NCI-H2196 treated with DMSO at 0.1 percent for 48 hours (cell line): ENCODE measurements at regions not wholly inside any gene's neighbourhood (a gene's known extent, or its start where the extent isn't known, plus 50 kb on each side); places are given as distances from the start of the nearest gene placed in this dataset.

Source experiments
- DNase-seq: peaks from one replicate; lab custom pipeline; 2025; ENCODE audit not compliant: unreplicated experiment; lab: John Stamatoyannopoulos, UW

GRCh38 chr10:123449234-123449962, 216.8 kb upstream of the GPR26 start:
- no peak for DNase-seq

- DNase-seq = no peak
These were observed 215.1 kb upstream of the GPR26 start for GRCh38 chr10:123450956-123451605.

- no peak for DNase-seq
These were observed 214.4 kb upstream of the GPR26 start for GRCh38 chr10:123451618-123452245.

GRCh38 chr10:123454987-123455386, 211.2 kb upstream of the GPR26 start:
- DNase-seq = no peak

- DNase-seq = no peak
These were observed 210.3 kb upstream of the GPR26 start for GRCh38 chr10:123455861-123456260.

- no peak for DNase-seq
These were observed 207.2 kb upstream of the GPR26 start for GRCh38 chr10:123458933-123459332.

GRCh38 chr10:123459371-123460091, 206.6 kb upstream of the GPR26 start:
- DNase-seq = no peak

GRCh38 chr10:123462246-123462645, 203.9 kb upstream of the GPR26 start:
- DNase-seq = no peak

- no peak for DNase-seq
These were observed 203.4 kb upstream of the GPR26 start for GRCh38 chr10:123462756-123463155.

GRCh38 chr10:123463181-123463580, 203.0 kb upstream of the GPR26 start:
- no peak for DNase-seq

- DNase-seq = no peak
These were observed 202.5 kb upstream of the GPR26 start for GRCh38 chr10:123463698-123464097.

- no peak for DNase-seq
These were observed 201.5 kb upstream of the GPR26 start for GRCh38 chr10:123464430-123465323.

- no peak for DNase-seq
These were observed 195.7 kb upstream of the GPR26 start for GRCh38 chr10:123470336-123470921.

- no peak for DNase-seq
These were observed 194.3 kb upstream of the GPR26 start for GRCh38 chr10:123471811-123472210.

- DNase-seq = no peak
These were observed 193.5 kb upstream of the GPR26 start for GRCh38 chr10:123472606-123473005.

GRCh38 chr10:123474700-123475099, 191.5 kb upstream of the GPR26 start:
- DNase-seq = no peak

- no peak for DNase-seq
These were observed 190.7 kb upstream of the GPR26 start for GRCh38 chr10:123475466-123475865.

- no peak for DNase-seq
These were observed 188.0 kb upstream of the GPR26 start for GRCh38 chr10:123478116-123478515.

- no peak for DNase-seq
These were observed 186.5 kb upstream of the GPR26 start for GRCh38 chr10:123479640-123480039.

- DNase-seq = no peak
These were observed 185.8 kb upstream of the GPR26 start for GRCh38 chr10:123480344-123480743.
